ENCODE measurements at regions not wholly inside any gene's neighbourhood (a gene's known extent, or its start where the extent isn't known, plus 50 kb on each side); places are given as distances from the start of the nearest gene placed in this dataset.

GRCh38 chr4:13137390-13137789 is 346.8 kb downstream of the RAB28 start:
- TF ChIP-seq EZH2 (IDR thresholded peaks at IDR 0.05; ENCODE audit: borderline replicate concordance, insufficient read depth, low read depth, low read length, poor library complexity, severe bottlenecking) (no peak), CTCF (IDR thresholded peaks at IDR 0.05) (no peak)

All from B cell (primary cell).